GM21447 (cell line): ENCODE measurements at regions not wholly inside any gene's neighbourhood (a gene's known extent, or its start where the extent isn't known, plus 50 kb on each side); places are given as distances from the start of the nearest gene placed in this dataset.
"Not testable (repeated sequence)": the region's sequence is repeated elsewhere in the genome, so short reads cannot be mapped to it uniquely, and the experiment has no call there.

Experiments
- ATAC-seq: cut with Tn5 transposase; IDR thresholded peaks from one replicate; pipeline ENCODE4 v1.9.1; 2021; ENCODE audit not compliant: unreplicated experiment

GRCh38 chr4:65998807-65999517 lies 328.7 kb upstream of the EPHA5 start:
- not testable (repeated sequence) for ATAC-seq

- no peak for ATAC-seq
Observed at GRCh38 chr4:65983061-65983460, 312.8 kb upstream of the EPHA5 start.

GRCh38 chr4:65976287-65976686 lies 306.0 kb upstream of the EPHA5 start:
- no peak for ATAC-seq

- no peak for ATAC-seq
Observed at GRCh38 chr4:65973186-65973585, 302.9 kb upstream of the EPHA5 start.

GRCh38 chr4:65971686-65972085 lies 301.4 kb upstream of the EPHA5 start:
- ATAC-seq: no peak

GRCh38 chr4:65968831-65969558 lies 298.7 kb upstream of the EPHA5 start:
- ATAC-seq: no peak

- ATAC-seq: no peak
Observed at GRCh38 chr4:65960751-65961150, 290.5 kb upstream of the EPHA5 start.

- ATAC-seq: no peak
Observed at GRCh38 chr4:65954416-65954815, 284.1 kb upstream of the EPHA5 start.

- ATAC-seq: no peak
Observed at GRCh38 chr4:65951177-65951576, 280.9 kb upstream of the EPHA5 start.

- no peak for ATAC-seq
Observed at GRCh38 chr4:65943076-65943475, 272.8 kb upstream of the EPHA5 start.

- ATAC-seq: no peak
Observed at GRCh38 chr4:65924843-65925242, 254.6 kb upstream of the EPHA5 start.

GRCh38 chr4:65923616-65924015 lies 253.3 kb upstream of the EPHA5 start:
- ATAC-seq: no peak

GRCh38 chr4:65921180-65921579 lies 250.9 kb upstream of the EPHA5 start:
- no peak for ATAC-seq

- no peak for ATAC-seq
Observed at GRCh38 chr4:65918872-65919271, 248.6 kb upstream of the EPHA5 start.

GRCh38 chr4:65918212-65918611 lies 247.9 kb upstream of the EPHA5 start:
- ATAC-seq: no peak

GRCh38 chr4:65917486-65917885 lies 247.2 kb upstream of the EPHA5 start:
- no peak for ATAC-seq

GRCh38 chr4:65911720-65912119 lies 241.4 kb upstream of the EPHA5 start:
- no peak for ATAC-seq

GRCh38 chr4:65893957-65894755 lies 223.9 kb upstream of the EPHA5 start:
- no peak for ATAC-seq

- no peak for ATAC-seq
Observed at GRCh38 chr4:65893271-65893670, 223.0 kb upstream of the EPHA5 start.

- no peak for ATAC-seq
Observed at GRCh38 chr4:65880594-65880993, 210.3 kb upstream of the EPHA5 start.

GRCh38 chr4:65868096-65868824 lies 198.0 kb upstream of the EPHA5 start:
- no peak for ATAC-seq
